Osteocyte (in vitro differentiated cells): ENCODE measurements at regions not wholly inside any gene's neighbourhood (a gene's known extent, or its start where the extent isn't known, plus 50 kb on each side); places are given as distances from the start of the nearest gene placed in this dataset.

Experiments
- DNase-seq: peaks from one replicate; pipeline ENCODE4 v3.0.0; 2021; ENCODE audit warnings: mixed read lengths; ENCODE audit not compliant: unreplicated experiment; ENCODE audit errors: extremely low spot score
- H3K27ac Mint-ChIP-seq: one replicate; pipeline ENCODE4 v1.8.0; 2021; ENCODE audit warnings: mild to moderate bottlenecking, mixed read lengths; ENCODE audit not compliant: unreplicated experiment
- H3K27me3 Mint-ChIP-seq: one replicate; pipeline ENCODE4 v1.8.0; 2021; ENCODE audit warnings: mixed read lengths; ENCODE audit not compliant: unreplicated experiment
- H3K36me3 Mint-ChIP-seq: one replicate; pipeline ENCODE4 v1.8.0; 2021; ENCODE audit warnings: mixed read lengths; ENCODE audit not compliant: unreplicated experiment
- H3K4me1 Mint-ChIP-seq: one replicate; pipeline ENCODE4 v1.8.0; 2021; ENCODE audit warnings: mixed read lengths; ENCODE audit not compliant: unreplicated experiment
- H3K4me3 Mint-ChIP-seq: one replicate; pipeline ENCODE4 v1.8.0; 2021; ENCODE audit warnings: mild to moderate bottlenecking, moderate library complexity, mixed read lengths; ENCODE audit not compliant: unreplicated experiment
- H3K9me3 Mint-ChIP-seq: one replicate; pipeline ENCODE4 v1.8.0; 2021; ENCODE audit warnings: mixed read lengths; ENCODE audit not compliant: unreplicated experiment
- CTCF ChIP-seq: fragments of 200-600 bp; sonication (generic); IDR thresholded peaks from 2 replicates; pipeline ENCODE4 v1.5.0; 2021; ENCODE audit warnings: antibody characterized with exemption, mild to moderate bottlenecking, moderate library complexity

- no peak for TF ChIP-seq CTCF
- H3K36me3 Mint-ChIP-seq = no peaks in the 10 kb centered on the region
- no peak overlapping the region for H3K27ac Mint-ChIP-seq
- H3K4me1 Mint-ChIP-seq = peaks cover 2% of the 10 kb centered on the region
- H3K4me3 Mint-ChIP-seq = no peak overlapping the region
- peaks cover 11% of the 10 kb centered on the region for H3K9me3 Mint-ChIP-seq
- peaks cover 3% of the 10 kb centered on the region for H3K27me3 Mint-ChIP-seq
- DNase-seq = no peak
Measured at GRCh38 chr4:151952137-151952536, 191.3 kb upstream of the GATB start.

GRCh38 chr4:151951671-151952050 is 190.9 kb upstream of the GATB start:
- peaks cover 3% of the 10 kb centered on the region for H3K27me3 Mint-ChIP-seq

GRCh38 chr4:151950993-151951670 is 190.3 kb upstream of the GATB start:
- Mint-ChIP-seq H3K36me3 (no peaks in the 10 kb centered on the region), H3K4me1 (no peaks in the 10 kb centered on the region), H3K27ac (no peak overlapping the region), H3K4me3 (no peak overlapping the region), H3K9me3 (peaks cover 15% of the 10 kb centered on the region), H3K27me3 (no peaks in the 10 kb centered on the region)
- no peak for DNase-seq
- no peak for TF ChIP-seq CTCF

More at GRCh38 chr4:151951671-151952050, 190.9 kb upstream of the GATB start:
- Mint-ChIP-seq H3K9me3 (peaks cover 12% of the 10 kb centered on the region), H3K27ac (no peak overlapping the region), H3K4me1 (no peaks in the 10 kb centered on the region), H3K36me3 (no peaks in the 10 kb centered on the region), H3K4me3 (no peak overlapping the region)
- TF ChIP-seq CTCF = no peak
- DNase-seq = no peak

- H3K27me3 Mint-ChIP-seq = peaks cover 4% of the 10 kb centered on the region
- no peak overlapping the region for H3K27ac Mint-ChIP-seq
- peaks cover 18% of the 10 kb centered on the region for H3K9me3 Mint-ChIP-seq
- H3K4me1 Mint-ChIP-seq = no peaks in the 10 kb centered on the region
- no peaks in the 10 kb centered on the region for H3K36me3 Mint-ChIP-seq
- TF ChIP-seq CTCF = no peak
- no peak for DNase-seq
- H3K4me3 Mint-ChIP-seq = no peak overlapping the region
Measured at GRCh38 chr4:151948351-151949016, 187.7 kb upstream of the GATB start.

GRCh38 chr4:151946718-151947117 is 185.9 kb upstream of the GATB start:
- Mint-ChIP-seq H3K27me3 (peaks cover 4% of the 10 kb centered on the region), H3K9me3 (peaks cover 18% of the 10 kb centered on the region), H3K4me1 (no peaks in the 10 kb centered on the region), H3K27ac (no peak overlapping the region), H3K4me3 (no peak overlapping the region), H3K36me3 (no peaks in the 10 kb centered on the region)
- DNase-seq = no peak
- TF ChIP-seq CTCF = no peak
